Stimulated activated CD4-positive, alpha-beta T cell treated with anti-CD3 and anti-CD28 coated beads, Interleukin-4, amount 100 ng/mL, for 24 hours (primary cell): ENCODE measurements at regions not wholly inside any gene's neighbourhood (a gene's known extent, or its start where the extent isn't known, plus 50 kb on each side); places are given as distances from the start of the nearest gene placed in this dataset.

Experiments
- DNase-seq: peaks from one replicate; pipeline ENCODE4 v3.0.0-alpha.2; 2020

DNA sequence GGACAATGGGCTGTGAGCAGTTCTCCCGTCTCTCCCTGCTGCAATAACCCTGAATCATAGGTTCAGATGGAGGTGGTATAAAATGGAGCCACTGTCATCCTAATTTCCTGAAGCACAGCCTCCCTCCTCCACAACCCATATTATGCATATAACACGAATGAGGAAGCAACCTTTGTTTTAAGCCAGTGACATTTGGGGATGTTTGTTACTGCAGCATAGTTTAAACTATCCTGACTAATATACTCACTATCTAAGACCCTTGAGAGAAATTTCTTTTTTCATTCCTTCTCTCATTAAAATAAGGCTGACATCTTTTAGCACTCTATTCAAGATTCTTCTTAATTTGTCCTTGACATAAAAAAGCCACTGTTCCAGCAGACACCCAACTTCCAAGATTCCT, 413.4 kb downstream of the SOX9 start:
- DNase-seq: no peak

DNA sequence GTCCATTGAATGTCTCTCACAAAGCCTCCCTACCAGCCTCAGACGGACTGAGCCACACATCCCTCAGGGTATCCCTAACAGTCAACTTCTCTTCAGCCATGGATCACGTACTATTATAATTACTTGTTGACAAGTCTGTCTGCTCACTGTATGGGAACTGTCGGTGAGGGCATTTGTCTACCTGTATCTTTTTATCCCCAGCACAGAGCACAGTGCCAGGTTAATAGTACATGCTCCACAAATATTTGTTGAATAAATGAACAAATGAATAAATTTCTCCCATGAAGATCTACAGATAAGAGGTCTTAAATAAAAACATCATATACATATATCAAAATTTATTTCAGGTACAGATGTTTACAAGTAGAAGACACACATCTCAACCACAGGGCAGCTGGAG, 414.0 kb downstream of the SOX9 start:
- no peak for DNase-seq

DNA sequence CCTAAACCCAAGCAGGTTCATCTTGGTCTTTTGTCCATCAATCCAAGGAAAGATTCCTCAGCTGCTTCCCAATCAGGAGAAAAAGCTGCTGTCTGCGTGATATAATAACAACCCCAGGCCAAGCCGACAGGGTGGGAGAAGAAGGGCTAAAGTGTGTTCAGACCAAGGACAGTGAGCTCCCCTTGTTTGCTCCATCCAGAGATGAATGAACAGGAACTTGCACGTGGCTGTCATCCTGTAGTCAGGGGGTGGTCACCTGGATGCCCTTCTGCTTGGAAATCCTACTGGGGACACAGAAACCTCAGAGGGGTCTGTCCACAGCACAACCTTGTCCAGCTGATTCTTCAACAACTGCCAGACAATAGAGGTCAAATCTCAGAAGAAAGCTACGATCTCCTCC, 414.5 kb downstream of the SOX9 start:
- no peak for DNase-seq

DNA sequence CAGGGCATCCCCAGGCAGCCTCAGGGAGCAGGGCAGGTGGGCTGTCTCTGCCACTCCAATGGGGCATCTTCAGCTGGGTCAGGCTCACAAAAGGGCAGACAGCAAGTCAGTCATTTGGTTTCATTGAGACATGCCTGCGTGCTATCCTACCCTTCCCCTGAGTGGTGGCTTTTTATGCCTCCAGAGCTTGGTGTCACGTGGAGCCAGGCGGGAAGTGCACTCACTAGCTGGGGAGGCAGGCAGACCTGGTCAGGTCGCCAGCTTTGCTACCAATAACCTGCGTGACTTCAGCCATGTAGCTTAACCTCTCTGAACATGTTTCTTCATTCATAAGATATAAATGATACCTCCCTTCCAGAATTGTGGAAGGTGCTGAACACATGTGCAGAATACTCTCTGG, 415.0 kb downstream of the SOX9 start:
- DNase-seq: no peak

DNA sequence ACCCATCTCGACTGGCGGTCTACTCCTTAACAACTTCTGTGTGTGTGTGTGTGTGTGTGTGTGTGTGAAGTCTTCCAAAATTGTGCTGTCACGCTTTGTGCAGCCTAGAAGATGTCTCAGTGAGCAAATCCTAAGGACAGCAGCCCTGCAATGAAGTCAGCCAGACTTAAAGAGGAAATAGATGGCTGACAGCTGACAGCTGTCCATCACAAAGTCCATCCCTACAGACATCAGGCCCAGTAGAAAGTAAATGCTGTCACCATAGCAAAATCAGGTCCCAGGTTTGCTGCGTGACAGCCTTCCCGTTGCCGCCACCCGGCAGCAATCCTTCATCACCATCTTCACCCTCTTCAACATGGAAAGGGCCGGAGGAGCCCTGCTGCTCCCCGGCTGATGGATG, 416.0 kb downstream of the SOX9 start:
- no peak for DNase-seq

DNA sequence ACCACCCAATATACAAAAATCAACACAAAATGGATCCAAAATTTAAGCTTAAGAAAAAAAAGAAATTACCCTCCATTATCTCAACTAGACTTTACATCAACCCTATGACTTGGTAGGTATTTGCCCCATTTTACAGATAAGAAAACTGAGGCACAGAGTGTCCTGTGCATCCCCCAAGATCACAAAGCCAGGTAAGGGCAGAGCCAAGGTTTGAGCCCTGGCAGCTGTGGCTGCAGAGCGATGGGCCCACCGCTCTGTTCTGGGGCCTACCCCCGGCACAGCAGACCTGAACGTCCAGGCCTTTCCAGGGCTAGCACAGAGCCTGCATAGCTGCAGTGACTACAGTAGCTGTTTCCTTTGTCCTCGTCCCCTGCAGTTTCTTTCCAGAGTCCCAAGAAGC, 417.6 kb downstream of the SOX9 start:
- no peak for DNase-seq

DNA sequence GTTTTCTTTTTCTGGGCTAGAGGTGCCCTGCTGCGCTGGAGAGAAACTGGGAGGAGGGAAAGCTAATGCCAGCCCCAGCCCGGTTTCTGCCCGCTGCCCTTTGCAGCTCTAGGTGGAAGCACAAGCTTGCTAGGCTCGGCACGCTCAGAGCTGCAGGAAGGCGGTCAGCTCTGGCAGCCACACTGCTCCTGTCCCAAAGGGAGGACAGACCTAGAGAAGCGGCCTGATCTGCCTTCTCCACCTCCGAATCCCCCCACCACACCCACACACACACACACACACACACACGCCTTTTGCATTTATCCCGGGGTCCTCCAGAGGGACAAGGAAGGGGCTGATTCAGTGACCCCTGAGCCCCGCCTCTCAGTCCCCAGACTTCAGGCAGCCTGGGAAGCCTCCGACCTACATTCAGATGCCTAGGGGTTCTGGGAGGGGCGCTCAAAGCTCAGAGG, 418.1 kb downstream of the SOX9 start:
- DNase-seq: no peak

DNA sequence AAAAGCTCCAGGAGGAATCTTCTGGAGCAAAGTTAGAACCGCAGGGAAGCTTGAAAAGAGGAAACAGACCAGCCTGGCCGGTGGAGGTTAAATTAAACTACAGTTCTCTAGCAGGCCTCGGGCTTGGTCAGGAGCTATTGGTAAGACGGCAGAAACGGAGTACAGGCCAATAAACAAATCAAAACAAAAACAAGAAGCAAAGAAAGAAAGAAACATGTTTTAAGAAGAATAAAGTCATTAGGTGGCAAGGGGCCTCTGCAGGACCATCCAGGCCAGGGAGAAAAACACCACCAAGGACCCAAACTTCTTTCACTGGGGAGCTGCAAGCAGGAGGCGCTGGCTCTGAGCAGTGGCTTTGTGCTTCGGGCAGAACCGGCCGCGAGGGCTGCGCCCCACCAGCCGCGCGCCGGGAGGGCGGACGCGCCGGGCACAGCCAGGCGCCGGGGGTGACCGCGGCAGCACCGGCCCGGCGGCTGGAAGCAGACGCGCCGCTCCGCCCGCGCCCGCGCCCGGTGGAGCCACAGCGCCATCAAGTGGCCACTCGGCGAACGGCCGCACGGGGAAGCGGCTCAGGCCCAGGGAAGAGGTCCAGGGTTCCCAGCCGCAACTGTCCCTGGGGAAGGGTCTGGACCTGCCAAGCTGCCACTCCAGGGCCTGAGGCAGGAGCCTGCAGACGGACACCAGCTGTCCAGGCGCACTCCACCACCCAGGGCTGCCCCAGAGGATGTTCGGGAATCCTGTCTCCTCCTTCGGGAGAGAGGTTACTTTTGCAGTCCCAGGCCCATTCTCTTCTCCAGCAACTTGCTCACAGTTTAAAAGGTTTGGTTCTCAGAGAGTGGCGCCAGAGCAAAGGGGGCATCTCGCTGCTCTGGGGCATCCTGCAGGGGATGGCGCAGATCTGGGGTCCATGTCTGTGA, 419.4 kb downstream of the SOX9 start:
- peak; percentile 60 for DNase-seq

DNA sequence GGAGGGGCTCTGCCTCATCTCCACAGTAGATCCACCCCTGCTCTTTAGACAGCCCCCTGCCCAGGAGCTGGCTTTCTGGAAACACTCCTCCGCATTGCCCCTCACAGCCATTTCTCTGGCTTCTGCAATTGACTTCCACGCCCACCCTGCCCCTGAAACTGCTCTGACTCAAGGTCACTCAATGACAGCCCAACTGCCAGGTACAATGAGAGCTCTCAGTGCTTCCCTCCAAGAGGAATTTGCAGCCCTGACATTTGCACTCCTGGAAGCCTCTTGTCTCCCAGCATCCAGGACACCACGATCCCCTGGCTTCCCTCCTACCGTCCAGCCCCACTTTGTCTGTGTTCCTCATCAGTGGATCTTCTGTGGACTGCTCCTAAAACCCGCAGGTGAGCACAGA, 421.5 kb downstream of the SOX9 start:
- no peak for DNase-seq

DNA sequence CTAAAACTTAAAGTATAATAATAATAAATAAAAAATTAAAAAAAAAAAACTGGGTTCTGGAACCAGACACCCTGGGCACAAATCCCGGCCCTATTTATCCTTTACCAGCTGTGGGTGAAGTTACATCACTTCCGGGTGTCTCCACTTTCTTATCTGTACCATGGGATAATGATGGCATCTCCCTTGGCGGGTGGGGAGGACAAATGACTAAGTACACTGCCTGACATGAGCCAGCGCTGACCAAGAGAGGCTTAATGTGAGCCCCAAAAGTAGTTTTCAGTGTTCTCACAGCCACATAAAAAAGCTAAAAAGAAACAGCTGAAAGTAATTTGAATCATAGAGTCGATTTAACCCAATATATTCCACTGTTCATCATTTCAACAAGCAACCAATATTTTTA, 424.9 kb downstream of the SOX9 start:
- DNase-seq: no peak

DNA sequence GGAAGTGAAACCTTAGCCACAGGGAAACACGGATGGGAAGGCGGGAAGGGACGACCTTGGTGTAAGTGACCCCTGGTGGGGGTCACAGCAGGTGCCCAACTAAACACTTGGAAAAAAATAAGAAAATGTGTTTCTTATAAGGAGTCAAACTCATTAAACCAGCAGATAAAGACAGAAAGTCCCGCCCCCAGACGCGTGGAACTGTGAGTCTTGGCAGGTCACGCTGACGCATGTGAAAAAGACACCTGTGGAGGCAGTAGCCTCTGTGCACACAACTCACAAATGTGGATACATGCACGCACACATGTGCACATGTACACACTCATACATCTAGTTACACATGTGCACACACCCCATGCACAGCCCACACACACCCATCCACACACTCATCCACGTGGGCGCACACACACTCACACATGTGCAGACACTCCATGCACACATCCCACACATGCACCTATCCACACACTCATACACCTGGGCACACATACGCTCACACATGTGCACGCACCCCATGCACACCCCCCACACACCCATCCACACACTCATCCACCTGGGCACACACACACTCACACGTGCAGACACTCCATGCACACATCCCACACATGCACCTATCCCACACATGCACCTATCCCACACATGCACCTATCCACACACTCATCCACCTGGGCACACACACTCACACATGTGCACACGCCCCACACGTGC, 432.4 kb downstream of the SOX9 start:
- no peak for DNase-seq

DNA sequence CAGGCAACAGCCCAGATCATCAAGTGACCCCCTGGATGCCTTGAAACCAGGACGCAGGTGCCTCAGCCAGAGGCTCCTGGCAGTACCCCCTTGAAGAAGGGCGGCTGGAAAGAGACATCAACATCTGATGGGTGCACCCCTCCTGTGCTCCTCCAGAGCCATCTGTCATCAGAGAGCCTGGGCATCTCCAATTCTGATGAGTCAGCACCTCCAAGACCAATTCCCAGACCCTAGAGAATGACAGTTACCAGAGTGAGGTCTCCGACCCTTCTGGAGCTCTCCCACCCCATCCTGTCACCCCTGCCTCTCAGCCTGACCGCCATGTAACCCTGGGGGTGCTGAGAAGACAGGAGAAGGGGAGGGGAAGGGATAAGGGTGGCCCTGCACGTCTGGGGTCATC, 433.7 kb downstream of the SOX9 start:
- no peak for DNase-seq

DNA sequence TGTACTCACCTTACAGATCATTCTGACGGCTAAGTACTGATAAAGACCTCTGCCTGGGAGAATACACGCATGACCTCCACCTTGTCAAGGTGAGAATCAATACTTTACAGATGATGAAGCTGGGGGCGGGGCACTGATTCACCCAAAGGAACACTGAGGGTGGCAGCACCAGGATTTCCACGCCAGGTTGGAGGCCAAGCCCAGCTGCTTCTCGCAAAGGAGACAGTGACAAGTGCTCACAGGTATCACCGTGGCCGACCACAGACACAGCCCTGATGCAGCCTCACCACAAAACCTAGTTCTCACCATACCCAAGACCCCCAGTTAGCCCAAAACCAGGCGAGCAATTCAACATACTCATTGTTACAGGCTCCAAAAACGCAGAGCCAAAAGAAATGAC, 434.2 kb downstream of the SOX9 start:
- DNase-seq: no peak

DNA sequence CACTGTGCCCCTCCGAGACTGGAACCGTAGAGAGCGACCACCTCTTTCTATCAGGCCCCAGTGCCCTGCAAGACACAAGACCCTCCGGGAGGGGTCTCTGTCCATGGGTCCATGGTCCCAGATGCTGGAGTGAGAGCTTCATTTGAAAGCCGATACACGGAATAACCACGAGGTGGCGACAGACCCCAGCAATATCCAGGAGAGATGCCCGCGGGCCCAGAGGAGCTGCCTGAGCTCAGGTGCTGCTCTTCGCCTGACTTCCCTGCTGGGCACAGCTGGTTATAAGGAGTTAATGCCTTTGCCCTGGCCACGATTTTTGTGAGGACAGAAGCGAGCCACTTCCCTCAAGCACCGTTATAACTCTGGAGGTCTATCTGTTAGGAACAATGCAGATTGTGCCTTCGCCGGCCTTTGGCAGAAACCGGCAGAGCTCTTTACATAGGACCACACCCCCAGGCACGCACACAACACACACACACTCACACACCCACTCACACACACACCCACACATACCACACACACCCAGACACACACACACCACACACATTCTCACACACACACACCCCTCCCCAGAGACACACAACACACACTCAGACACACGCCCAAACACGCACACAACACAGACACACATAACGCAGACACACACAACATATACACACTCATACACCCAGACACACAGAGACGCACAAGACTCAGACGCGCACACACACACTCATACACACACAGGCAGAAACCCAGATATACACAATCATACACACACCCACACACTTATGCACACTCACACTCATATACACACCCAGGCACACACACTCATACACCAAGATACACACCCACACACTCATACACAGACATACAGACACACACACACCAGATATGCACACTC, 436.4 kb downstream of the SOX9 start:
- peak; percentile 61 for DNase-seq

DNA sequence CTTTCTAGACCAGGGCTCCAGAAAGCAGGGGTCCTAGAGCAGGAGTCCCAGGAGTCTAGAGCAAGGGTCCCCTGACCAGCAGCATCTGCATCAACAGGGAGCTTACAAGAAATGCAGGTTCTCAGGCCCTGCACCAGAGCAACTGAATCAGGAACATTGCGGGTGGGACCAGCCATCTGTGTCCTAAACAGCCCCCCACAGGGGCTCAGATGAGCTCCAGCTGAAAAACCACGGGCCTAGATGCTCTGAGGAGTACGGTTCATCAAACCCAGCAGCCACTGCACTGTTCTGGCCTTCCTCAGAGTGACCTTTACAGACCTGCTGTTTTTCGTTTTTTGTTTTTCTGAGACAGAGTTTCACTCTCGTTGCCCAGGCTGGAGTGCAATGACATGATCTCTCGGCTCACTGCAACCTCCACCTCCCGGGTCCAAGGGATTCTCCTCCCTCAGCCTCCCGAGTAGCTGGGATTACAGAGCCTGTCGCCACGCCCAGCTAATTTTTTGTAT, 438.2 kb downstream of the SOX9 start:
- DNase-seq: no peak

DNA sequence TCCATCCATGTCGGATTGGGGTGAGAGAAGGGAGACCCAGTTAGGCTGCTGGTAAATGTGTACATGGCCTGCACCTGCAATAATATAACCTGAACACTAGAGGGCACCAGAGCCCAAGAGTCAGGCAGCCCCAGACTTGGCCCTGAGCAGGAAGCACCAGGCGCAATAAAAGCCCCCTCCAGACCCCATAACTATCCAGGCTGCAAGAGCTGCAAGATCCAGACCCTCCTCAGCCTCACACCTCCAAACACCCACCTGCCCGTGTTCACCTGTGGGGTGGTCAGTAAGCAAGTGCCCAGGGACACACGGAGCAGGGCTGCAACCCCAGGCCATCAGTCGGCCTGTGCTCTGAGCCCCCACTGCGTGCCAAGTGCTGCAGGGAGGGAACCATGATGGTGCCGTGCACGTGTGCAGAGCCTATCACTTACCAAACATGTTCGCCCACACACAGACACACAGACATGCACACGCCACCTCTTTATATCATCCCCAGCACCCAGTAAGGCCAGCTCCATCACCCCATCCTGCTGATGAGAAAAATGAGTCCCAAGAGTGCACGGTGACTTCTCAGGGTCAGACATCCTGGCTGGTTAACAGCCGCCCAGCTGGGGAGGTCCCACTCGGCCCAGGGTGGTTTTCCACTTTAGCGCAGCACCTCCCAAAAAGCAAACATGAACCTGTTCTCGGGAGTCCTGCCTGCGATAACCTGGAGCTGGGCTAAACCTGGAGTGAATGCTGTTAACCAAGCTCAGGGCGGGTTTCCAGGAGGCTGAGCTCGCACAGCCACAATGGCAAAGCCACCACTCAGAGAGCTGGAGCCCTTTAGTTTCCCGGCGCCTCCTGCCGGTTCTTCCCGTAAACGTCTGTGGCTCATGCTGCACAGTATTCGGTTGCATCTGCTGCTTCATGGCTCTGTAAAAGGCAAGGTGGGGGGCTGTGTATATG, 439.8 kb downstream of the SOX9 start:
- DNase-seq: peak; percentile 37

DNA sequence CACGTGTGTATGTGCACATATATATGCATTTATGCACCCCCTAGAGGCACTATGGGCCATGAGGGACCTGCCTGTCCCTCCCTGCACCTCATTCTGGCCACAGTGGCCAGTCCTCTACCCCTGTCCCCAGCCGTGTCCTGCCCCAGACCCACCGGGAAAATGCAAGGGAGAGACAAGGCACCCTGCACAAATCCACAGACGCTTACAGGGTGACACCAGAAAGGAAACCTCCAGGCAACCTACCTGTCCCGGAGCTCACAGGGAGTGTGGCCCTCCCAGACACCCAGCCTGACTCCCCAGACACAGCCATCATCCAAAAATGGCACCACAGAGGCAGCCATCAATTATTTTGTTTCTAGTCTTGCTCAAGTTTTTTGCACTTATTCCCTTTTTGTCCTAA, 440.4 kb downstream of the SOX9 start:
- no peak for DNase-seq

DNA sequence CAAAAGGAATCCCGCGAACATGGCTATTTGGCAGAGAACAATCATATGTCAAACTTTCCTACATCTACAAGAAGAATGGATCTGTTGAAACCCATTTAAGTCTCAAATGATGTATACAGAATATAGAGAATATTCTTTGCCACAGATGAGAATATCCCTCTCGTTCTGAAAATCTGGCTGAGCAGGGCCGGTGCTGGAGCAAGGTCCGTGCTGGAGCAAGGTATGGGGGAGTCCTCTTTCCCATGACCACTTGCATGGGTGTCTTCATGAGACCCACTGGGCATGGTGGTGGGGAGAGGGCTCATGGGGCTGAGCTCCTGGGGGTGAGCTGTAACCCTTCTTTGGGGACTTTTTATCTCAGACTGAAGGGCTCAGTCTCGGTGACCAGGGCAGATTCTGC, 440.9 kb downstream of the SOX9 start:
- DNase-seq: no peak

DNA sequence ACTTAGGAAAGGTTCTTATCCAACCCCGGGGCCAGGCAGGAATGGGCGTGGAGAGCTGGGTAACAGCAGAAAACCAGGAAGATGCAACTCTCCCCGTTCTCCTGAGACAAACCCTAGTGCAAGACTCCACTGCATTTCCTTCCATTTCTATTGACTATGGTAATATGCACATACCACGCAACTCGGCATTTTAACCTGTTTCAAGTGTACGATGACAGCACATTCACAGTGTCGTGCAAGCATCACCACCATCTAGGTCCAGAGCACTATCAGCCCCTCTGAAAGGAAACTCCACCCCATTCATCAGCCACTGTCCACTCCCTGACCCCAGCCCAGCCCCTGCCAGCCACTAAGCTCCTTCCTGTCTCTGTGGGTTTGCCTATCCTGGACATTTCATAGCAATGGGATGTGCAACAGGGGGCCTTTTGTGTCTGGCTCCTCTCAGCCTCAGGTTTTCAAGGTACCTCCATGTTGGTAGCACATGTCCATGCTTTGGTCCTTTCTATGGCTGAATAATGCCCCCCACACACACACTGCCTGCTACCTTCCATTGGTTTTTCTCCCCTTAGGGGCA, 441.9 kb downstream of the SOX9 start:
- DNase-seq: no peak

DNA sequence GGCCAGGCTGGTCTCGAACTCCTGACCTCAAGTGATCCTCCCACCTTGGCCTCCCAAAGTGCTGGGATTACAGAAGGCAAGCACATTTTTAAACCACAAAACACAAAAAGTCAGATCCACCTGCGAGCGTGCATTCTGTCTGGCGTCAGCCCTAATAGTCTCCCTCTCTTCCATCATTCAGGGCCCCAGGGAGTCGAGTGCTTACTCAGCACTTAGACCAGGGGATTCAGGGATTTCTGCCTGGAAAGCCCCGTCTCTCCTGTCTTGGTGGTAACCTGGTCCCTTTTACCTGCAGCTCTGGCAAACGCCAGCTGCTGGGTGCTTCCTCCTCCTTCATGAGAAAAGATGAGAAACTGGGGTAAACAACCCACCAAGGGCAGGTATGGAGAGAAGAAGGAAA, 443.1 kb downstream of the SOX9 start:
- DNase-seq: no peak

DNA sequence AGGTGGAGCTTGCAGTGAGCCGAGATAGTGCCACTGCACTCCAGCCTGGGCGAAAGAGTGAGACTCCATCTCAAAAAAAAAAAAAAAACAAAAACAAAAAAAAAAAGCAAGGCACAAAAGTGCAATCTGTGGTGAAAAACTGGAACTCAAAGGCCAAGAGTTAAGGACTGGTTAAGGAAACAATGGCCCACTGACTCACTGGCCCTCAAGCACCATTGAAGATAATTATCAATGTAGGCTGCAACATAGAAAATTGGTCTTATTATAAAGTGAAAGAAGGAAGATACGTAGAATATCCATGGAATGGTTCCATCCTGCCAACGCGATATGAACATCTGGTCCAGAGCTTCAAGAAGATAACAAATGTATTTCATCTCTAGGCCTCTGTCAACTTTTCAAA, 444.2 kb downstream of the SOX9 start:
- no peak for DNase-seq

DNA sequence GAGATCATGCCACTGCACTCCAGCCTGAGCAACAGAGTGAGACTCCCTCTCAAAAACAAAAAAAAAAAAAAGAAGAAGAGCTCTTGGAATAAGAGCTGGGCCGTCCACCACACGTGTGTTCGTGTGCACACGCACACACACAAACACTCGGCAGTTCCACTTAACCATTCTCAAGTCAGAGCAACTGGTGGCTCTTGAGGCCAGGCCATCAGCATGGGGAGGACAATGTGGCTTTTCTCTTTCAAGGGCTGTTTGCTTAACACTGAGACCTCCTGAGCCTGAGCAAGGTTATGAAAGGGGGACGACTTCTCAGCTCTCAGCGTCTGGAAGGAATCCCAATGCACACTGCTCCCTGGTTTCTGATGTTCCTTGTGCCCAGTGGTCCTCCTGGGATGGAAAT, 444.9 kb downstream of the SOX9 start:
- no peak for DNase-seq
